Psoas muscle (tissue), 7 donors: ENCODE measurements at regions not wholly inside any gene's neighbourhood (a gene's known extent, or its start where the extent isn't known, plus 50 kb on each side); places are given as distances from the start of the nearest gene placed in this dataset.
"Not testable (repeated sequence)": the region's sequence is repeated elsewhere in the genome, so short reads cannot be mapped to it uniquely, and the experiment has no call there.

Experiments
- ATAC-seq, 4 donors: fragments of 200-7000 bp; cut with Tn5 transposase; one replicate each; pipeline ENCODE4 v1.9.1; 2020; ENCODE audit warnings: moderate library complexity in 3 of 4, mild to moderate bottlenecking in 2 of 4
- DNase-seq, 2 donors: peaks; one replicate each; pipeline ENCODE4 v3.0.0-alpha.2; 2020
- H3K27ac ChIP-seq: fragments of 200-600 bp; one replicate; pipeline ENCODE4 v1.8.0; 2022
- H3K27me3 ChIP-seq, 3 donors: fragments of 200-600 bp in 1 of 3; one replicate each; pipeline versions ENCODE4 v1.6.1 to v1.8.0; 2013 to 2022; ENCODE audit warnings: low read length in 2 of 3, mild to moderate bottlenecking in 2 of 3, moderate library complexity in 1 of 3; ENCODE audit not compliant: insufficient read depth in 3 of 3
- H3K36me3 ChIP-seq, 2 donors: fragments of 200-600 bp in 1 of 2; one replicate each; pipeline versions ENCODE4 v1.6.1 to v1.8.0; 2013 to 2022; ENCODE audit warnings: low read depth in 1 of 2, mild to moderate bottlenecking in 1 of 2, moderate library complexity in 1 of 2; ENCODE audit not compliant: insufficient read depth in 1 of 2
- H3K4me1 ChIP-seq: fragments of 200-600 bp; one replicate; pipeline ENCODE4 v1.8.0; 2022
- H3K4me3 ChIP-seq: fragments of 200-600 bp; one replicate; pipeline ENCODE4 v1.8.0; 2022; ENCODE audit warnings: mild to moderate bottlenecking
- H3K9me3 ChIP-seq: fragments of 200-600 bp; one replicate; pipeline ENCODE4 v1.8.0; 2022
- CTCF ChIP-seq: fragments of 200-600 bp; IDR thresholded peaks from one replicate; pipeline ENCODE4 v1.8.0; 2022; ENCODE audit warnings: antibody characterized with exemption
- WGBS, 3 donors: extraction: QIAGEN DNeasy Blood & Tissue Kit; methylation state at CpG; one replicate each; pipeline versions ENCODE4 v1.1.6 to v1.1.7; 2013; 5-methylcytosine and 5-hydroxymethylcytosine counted together
- intact Hi-C, 2 donors: fragments of 100-400 bp; cut with DNase I; formaldehyde crosslinking; loops; one replicate each; pipeline versions ENCODE4 v1.11.0 to v1.14.2; 2022
- donor health status: healthy with polysubstance abuse.
- donor health status: DM: no; HTN: no; CAD: no; lungs with moderate emphysema.
- donor health status: Bipolar disorder and iron deficiency.
- donor health status: healthy.
- donor health status: DM: yes; HTN: yes; CAD: no.
- donor health status: DM: no; HTN: no; CAD: no.
- donor health status: DM: yes; HTN: yes; CAD: no.

- Histone ChIP-seq H3K4me1 (no peaks in the 10 kb centered on the region), H3K27me3 (no peaks in the 10 kb centered on the region), H3K4me3 (peak overlapping the region; percentile 1), H3K27ac (no peak overlapping the region), H3K36me3 (no peaks in the 10 kb centered on the region), H3K9me3 (no peaks in the 10 kb centered on the region)
- WGBS, 3 donors = 64 to 74% (median 65%) methylated on average over 7 of the region's 7 CpGs
- TF ChIP-seq CTCF = no peak
- intact Hi-C loops = no loop called here
- peak in 1 of 4 donors; percentile 77 for ATAC-seq
- DNase-seq = no peak
These were observed 91.9 kb upstream of the MAPK10 start for GRCh38 chr4:86451560-86452330.

GRCh38 chr4:86452422-86452891 lies 92.6 kb upstream of the MAPK10 start:
- no peak for TF ChIP-seq CTCF
- intact Hi-C loops = no loop called here
- peak in 1 of 4 donors; percentile 51 for ATAC-seq
- Histone ChIP-seq H3K36me3 (no peaks in the 10 kb centered on the region), H3K4me3 (peak overlapping the region; percentile 1), H3K27me3 (no peaks in the 10 kb centered on the region), H3K4me1 (no peaks in the 10 kb centered on the region), H3K27ac (no peak overlapping the region), H3K9me3 (no peaks in the 10 kb centered on the region)
- DNase-seq = no peak
- 80 to 86% (median 85%) methylated on average over 10 of the region's 10 CpGs for WGBS, 3 donors

- TF ChIP-seq CTCF = no peak
- Histone ChIP-seq H3K27ac (no peak overlapping the region), H3K4me1 (no peaks in the 10 kb centered on the region), H3K9me3 (no peaks in the 10 kb centered on the region), H3K36me3 (no peaks in the 10 kb centered on the region), H3K27me3 (no peaks in the 10 kb centered on the region), H3K4me3 (peak overlapping the region; percentile 1)
- DNase-seq = peak in 1 of 2 donors; percentile 13
- intact Hi-C loops = no loop called here
- 50 to 73% (median 55%) methylated on average over 11 of the region's 11 CpGs for WGBS, 3 donors
- peak in 1 of 4 donors; percentile 51 for ATAC-seq
These were observed 93.2 kb upstream of the MAPK10 start for GRCh38 chr4:86452924-86453531.

- 53 to 74% (median 54%) methylated on average over 2 of the region's 2 CpGs for WGBS, 3 donors
- H3K9me3 ChIP-seq, H3K27me3 ChIP-seq, H3K36me3 ChIP-seq, H3K4me3 ChIP-seq, intact Hi-C loops, H3K4me1 ChIP-seq, DNase-seq, H3K27ac ChIP-seq, ATAC-seq: not testable (repeated sequence)
These were observed 93.8 kb upstream of the MAPK10 start for GRCh38 chr4:86453611-86454072.

GRCh38 chr4:86461849-86462248 lies 102.0 kb upstream of the MAPK10 start:
- Histone ChIP-seq H3K27me3 (no peaks in the 10 kb centered on the region), H3K36me3 (no peaks in the 10 kb centered on the region), H3K9me3 (no peaks in the 10 kb centered on the region), H3K27ac (no peak overlapping the region), H3K4me3 (no peak overlapping the region), H3K4me1 (no peaks in the 10 kb centered on the region)
- WGBS, 3 donors = 78 to 87% (median 83%) methylated on average over 5 of the region's 5 CpGs
- no peak for ATAC-seq
- TF ChIP-seq CTCF = no peak
- no peak for DNase-seq
- intact Hi-C loops = no loop called here
